Heart left ventricle (tissue), 16 donors: ENCODE measurements at regions not wholly inside any gene's neighbourhood (a gene's known extent, or its start where the extent isn't known, plus 50 kb on each side); places are given as distances from the start of the nearest gene placed in this dataset.

Experiments used
- ATAC-seq, 4 donors: fragments of 200-7000 bp; cut with Tn5 transposase; one replicate each; pipeline ENCODE4 v1.9.1; 2020 to 2022; ENCODE audit warnings: moderate library complexity in 4 of 4, mild to moderate bottlenecking in 3 of 4, moderate number of reproducible peaks in 1 of 4
- DNase-seq, 5 donors: peaks; one replicate each; pipeline ENCODE4 v3.0.0-alpha.2; 2020
- H3K27ac ChIP-seq, 12 donors: fragments of 200-600 bp; sonication (generic) in 4 of 12; one replicate each; pipeline versions ENCODE4 v1.5.0 to v1.8.0; 2016 to 2022; ENCODE audit warnings: mild to moderate bottlenecking in 2 of 12
- H3K27me3 ChIP-seq, 9 donors: fragments of 200-600 bp; sonication (generic) in 2 of 9; one replicate each; pipeline versions ENCODE4 v1.5.1 to v1.8.0; 2016 to 2022; ENCODE audit warnings: mild to moderate bottlenecking in 3 of 9
- H3K36me3 ChIP-seq, 9 donors: fragments of 200-600 bp; sonication (generic) in 2 of 9; one replicate each; pipeline versions ENCODE4 v1.5.0 to v1.8.0; 2018 to 2022; ENCODE audit warnings: mild to moderate bottlenecking in 2 of 9
- H3K4me1 ChIP-seq, 12 donors: fragments of 200-600 bp; sonication (generic) in 4 of 12; one replicate each; pipeline versions ENCODE4 v1.5.0 to v1.8.0; 2016 to 2022; ENCODE audit warnings: mild to moderate bottlenecking in 3 of 12
- H3K4me3 ChIP-seq, 12 donors: fragments of 200-600 bp; sonication (generic) in 4 of 12; one replicate each; pipeline versions ENCODE4 v1.5.0 to v1.8.0; 2017 to 2022; ENCODE audit warnings: mild to moderate bottlenecking in 9 of 12, moderate library complexity in 4 of 12
- H3K9me3 ChIP-seq, 12 donors: fragments of 200-600 bp; sonication (generic) in 4 of 12; one replicate each; pipeline versions ENCODE4 v1.5.0 to v1.8.0; 2016 to 2022; ENCODE audit warnings: mild to moderate bottlenecking in 1 of 12
- CTCF ChIP-seq, 12 donors: fragments of 200-600 bp; sonication (generic) in 4 of 12; IDR thresholded peaks; one replicate each; pipeline versions ENCODE4 v1.5.0 to v1.8.0; 2018 to 2022; ENCODE audit warnings: antibody characterized with exemption in 12 of 12, mild to moderate bottlenecking in 5 of 12
- POLR2A ChIP-seq, 2 donors: fragments of 450-650 bp; IDR thresholded peaks; one replicate each; pipeline ENCODE4 v1.6.1; 2017; ENCODE audit warnings: antibody characterized with exemption in 2 of 2, mild to moderate bottlenecking in 2 of 2, moderate library complexity in 2 of 2
- WGBS, 4 donors: extraction: QIAGEN DNeasy Blood & Tissue Kit in 2 of 4; methylation state at CpG; one replicate each; pipeline versions ENCODE4 v1.1.5 to v1.1.7; 2013 to 2018; 5-methylcytosine and 5-hydroxymethylcytosine counted together
- intact Hi-C, 10 donors: fragments of 100-400 bp; cut with DNase I; formaldehyde crosslinking; loops; one replicate each; pipeline versions ENCODE4 v1.11.1 to v1.14.2; 2022
- donor health status: ischemic (EF 13 %, LVEDD 7.1; RV severe dilation, severe dysfunction).
- donor health status: healthy with polysubstance abuse.
- donor health status: DM: no; HTN: yes; CAD: no.
- donor health status: DM: no; HTN: no; CAD: no.
- donor health status: ischemic (EF 25% LVEDD 6.9; RV normal size, moderate dysfunction).
- donor health status: ischemic (EF 25% LVEDD 5.7; RV mildly dilated, moderate dysfunction).
- donor health status: healthy.
- donor health status: DM: yes; HTN: yes; CAD: no.
- donor health status: ischemic (EF 35%, LVEDD 5.7; RV mildly dilated, moderate dysfunction).
- donor health status: nonischemic (EF 11% LVEDD 7.7; RV severe dilation, severe dysfunction).
- donor health status: DM: yes; HTN: yes; CAD: no.
- donor health status: PGD.
- donor health status: ischemic (EF 29% LVEDD 5.4; RV normal size, mild dysfunction).
- donor health status: nonischemic (EF 23%, LVEDD 6.1; RV moderate dilation, normal function).

- Histone ChIP-seq H3K4me1 (no peaks in the 10 kb centered on the region), H3K9me3 (peaks cover 0 to 11% (median 0%) of the 10 kb centered on the region in 12 donors), H3K36me3 (no peaks in the 10 kb centered on the region), H3K4me3 (no peak overlapping the region), H3K27ac (no peak overlapping the region), H3K27me3 (no peaks in the 10 kb centered on the region)
- DNase-seq (no peak), ATAC-seq (no peak)
- intact Hi-C loops = no loop called here
- 81 to 84% (median 83%) methylated on average over 8 of the region's 8 CpGs for WGBS, 4 donors
- TF ChIP-seq CTCF (IDR thresholded peaks at IDR 0.05) = no peak
- no peak for TF ChIP-seq POLR2A (IDR thresholded peaks at IDR 0.05)
Observed at GRCh38 chr11:91433284-91434010, 791.2 kb upstream of the FAT3 start.

- Histone ChIP-seq H3K4me3 (no peak overlapping the region), H3K36me3 (no peaks in the 10 kb centered on the region), H3K9me3 (no peaks in the 10 kb centered on the region), H3K4me1 (no peaks in the 10 kb centered on the region), H3K27me3 (no peaks in the 10 kb centered on the region), H3K27ac (no peak overlapping the region)
- WGBS, 4 donors = 51 to 72% (median 55%) methylated on average over 3 of the region's 3 CpGs
- ATAC-seq (no peak), DNase-seq (no peak)
- TF ChIP-seq POLR2A (IDR thresholded peaks at IDR 0.05) (no peak), CTCF (IDR thresholded peaks at IDR 0.05) (no peak)
- intact Hi-C loops = no loop called here
Observed at GRCh38 chr11:91421641-91422040, 803.0 kb upstream of the FAT3 start.

DNA sequence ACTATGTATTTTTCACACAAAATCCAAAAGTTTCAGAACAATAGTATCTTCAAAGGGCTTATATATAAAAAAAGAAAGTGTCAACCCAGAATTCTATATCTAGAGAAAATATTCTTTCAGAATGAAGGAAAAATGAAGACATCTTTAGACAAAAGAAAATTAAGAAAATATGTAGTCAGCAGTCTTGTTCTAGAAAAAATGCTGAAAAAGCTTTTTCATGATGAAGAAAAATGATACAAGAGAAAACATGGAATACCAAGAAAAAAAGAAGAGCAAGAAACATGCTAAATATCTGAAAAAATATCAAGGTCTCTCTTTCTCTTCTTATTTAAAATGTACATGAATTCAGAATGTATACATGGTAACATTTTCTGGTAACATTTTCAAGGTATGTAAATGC, 816.8 kb upstream of the FAT3 start:
- no peaks in the 10 kb centered on the region for H3K9me3 ChIP-seq
- no peaks in the 10 kb centered on the region for H3K36me3 ChIP-seq
- H3K27ac ChIP-seq = no peak overlapping the region
- H3K27me3 ChIP-seq = no peaks in the 10 kb centered on the region
- TF ChIP-seq CTCF (IDR thresholded peaks at IDR 0.05) = no peak
- no peak for TF ChIP-seq POLR2A (IDR thresholded peaks at IDR 0.05)
- ATAC-seq (no peak), DNase-seq (no peak)
- intact Hi-C loops = no loop called here
- no peak overlapping the region for H3K4me3 ChIP-seq
- no peaks in the 10 kb centered on the region for H3K4me1 ChIP-seq

GRCh38 chr11:91406009-91406408, 818.6 kb upstream of the FAT3 start:
- WGBS, 4 donors = 60 to 80% (median 68%) methylated on average over 1 to 2 of the region's 2 CpGs
- no peak for TF ChIP-seq CTCF (IDR thresholded peaks at IDR 0.05)
- TF ChIP-seq POLR2A (IDR thresholded peaks at IDR 0.05) = no peak
- no peaks in the 10 kb centered on the region for H3K36me3 ChIP-seq
- H3K4me3 ChIP-seq = no peak overlapping the region
- ATAC-seq (no peak), DNase-seq (peak in 2 of 5 donors; percentile 42 to 51)
- no peaks in the 10 kb centered on the region for H3K4me1 ChIP-seq
- no peak overlapping the region for H3K27ac ChIP-seq
- intact Hi-C loops = no loop called here
- H3K9me3 ChIP-seq = peaks cover 0 to 10% (median 2%) of the 10 kb centered on the region in 12 donors
- H3K27me3 ChIP-seq = no peaks in the 10 kb centered on the region
